NCI-H1417 (cell line): ENCODE measurements at regions not wholly inside any gene's neighbourhood (a gene's known extent, or its start where the extent isn't known, plus 50 kb on each side); places are given as distances from the start of the nearest gene placed in this dataset.
A peak's percentile ranks its signal among the peaks of the same experiment; 100 is the strongest.

Source experiments
- DNase-seq, 3 experiments: peaks; one replicate each; lab custom pipeline; 2025; lab: John Stamatoyannopoulos, UW

GRCh38 chr5:127993476-127993875 lies 90.1 kb upstream of the SLC12A2 start:
- DNase-seq, result no peak

- DNase-seq, result no peak
These were observed 89.4 kb upstream of the SLC12A2 start for GRCh38 chr5:127994087-127994660.

- DNase-seq, result no peak
These were observed 88.0 kb upstream of the SLC12A2 start for GRCh38 chr5:127995556-127995955.

- DNase-seq, result no peak
These were observed 86.3 kb upstream of the SLC12A2 start for GRCh38 chr5:127997201-127997704.

GRCh38 chr5:127998950-127999615 lies 84.5 kb upstream of the SLC12A2 start:
- no peak for DNase-seq

- DNase-seq, result no peak
These were observed 83.7 kb upstream of the SLC12A2 start for GRCh38 chr5:127999909-128000308.

GRCh38 chr5:128002425-128002824 lies 81.1 kb upstream of the SLC12A2 start:
- no peak for DNase-seq

GRCh38 chr5:128007939-128008338 lies 75.6 kb upstream of the SLC12A2 start:
- DNase-seq, result no peak

- DNase-seq, result peak in 1 of 3 experiments; percentile 6
These were observed 74.2 kb upstream of the SLC12A2 start for GRCh38 chr5:128009403-128009802.

GRCh38 chr5:128011339-128011738 lies 72.2 kb upstream of the SLC12A2 start:
- no peak for DNase-seq

- DNase-seq, result no peak
These were observed 69.0 kb upstream of the SLC12A2 start for GRCh38 chr5:128014578-128014977.

- no peak for DNase-seq
These were observed 68.1 kb upstream of the SLC12A2 start for GRCh38 chr5:128015478-128015877.

GRCh38 chr5:128015978-128016377 lies 67.6 kb upstream of the SLC12A2 start:
- no peak for DNase-seq

GRCh38 chr5:128019391-128019790 lies 64.2 kb upstream of the SLC12A2 start:
- no peak for DNase-seq

GRCh38 chr5:128020012-128020411 lies 63.6 kb upstream of the SLC12A2 start:
- DNase-seq, result no peak

GRCh38 chr5:128021411-128021810 lies 62.2 kb upstream of the SLC12A2 start:
- no peak for DNase-seq
